ENCODE measurements at regions not wholly inside any gene's neighbourhood (a gene's known extent, or its start where the extent isn't known, plus 50 kb on each side); places are given as distances from the start of the nearest gene placed in this dataset.

GRCh38 chr22:49503896-49504521, 323.7 kb downstream of the BRD1 start:
- Histone ChIP-seq H3K36me3 (no peaks in the 10 kb centered on the region), H3K27ac (no peak overlapping the region), H3K4me3 (no peak overlapping the region), H3K9me3 (no peaks in the 10 kb centered on the region), H3K4me1 (ENCODE audit: control insufficient read depth in 1 of 2, low read depth in 2 of 2) (no peaks in the 10 kb centered on the region), H3K27me3 (replicated peaks; ENCODE audit: insufficient read depth) (no peaks in the 10 kb centered on the region)
- TF ChIP-seq CTCF (IDR thresholded peaks at IDR 0.05): no peak
- no peak for DNase-seq (ENCODE audit: low spot score)
- ATAC-seq (ENCODE audit: insufficient number of reproducible peaks, low FRiP score, low read depth): no peak

GRCh38 chr22:49503321-49503720, 324.4 kb downstream of the BRD1 start:
- Histone ChIP-seq H3K9me3 (no peaks in the 10 kb centered on the region), H3K27me3 (replicated peaks; ENCODE audit: insufficient read depth) (no peaks in the 10 kb centered on the region), H3K4me3 (no peak overlapping the region), H3K4me1 (ENCODE audit: control insufficient read depth in 1 of 2, low read depth in 2 of 2) (no peaks in the 10 kb centered on the region), H3K27ac (no peak overlapping the region), H3K36me3 (no peaks in the 10 kb centered on the region)
- TF ChIP-seq CTCF (IDR thresholded peaks at IDR 0.05): no peak
- no peak for DNase-seq (ENCODE audit: low spot score)
- ATAC-seq (ENCODE audit: insufficient number of reproducible peaks, low FRiP score, low read depth): no peak

GRCh38 chr22:49502126-49502826, 325.4 kb downstream of the BRD1 start:
- H3K36me3 ChIP-seq: no peaks in the 10 kb centered on the region
- ATAC-seq (ENCODE audit: insufficient number of reproducible peaks, low FRiP score, low read depth) (no peak), DNase-seq (ENCODE audit: low spot score) (no peak)
- no peaks in the 10 kb centered on the region for H3K9me3 ChIP-seq
- H3K4me3 ChIP-seq: no peak overlapping the region
- no peaks in the 10 kb centered on the region for H3K27me3 ChIP-seq (replicated peaks; ENCODE audit: insufficient read depth)
- TF ChIP-seq CTCF (IDR thresholded peaks at IDR 0.05): no peak
- no peak overlapping the region for H3K27ac ChIP-seq
- H3K4me1 ChIP-seq (ENCODE audit: control insufficient read depth in 1 of 2, low read depth in 2 of 2): no peaks in the 10 kb centered on the region

GRCh38 chr22:49500942-49501395, 326.7 kb downstream of the BRD1 start:
- ATAC-seq (ENCODE audit: insufficient number of reproducible peaks, low FRiP score, low read depth) (no peak), DNase-seq (ENCODE audit: low spot score) (no peak)
- no peak for TF ChIP-seq CTCF (IDR thresholded peaks at IDR 0.05)

GRCh38 chr22:49500076-49500460, 327.6 kb downstream of the BRD1 start:
- ATAC-seq (ENCODE audit: insufficient number of reproducible peaks, low FRiP score, low read depth): no peak
- no peaks in the 10 kb centered on the region for H3K36me3 ChIP-seq
- no peaks in the 10 kb centered on the region for H3K27me3 ChIP-seq (replicated peaks; ENCODE audit: insufficient read depth)
- H3K9me3 ChIP-seq: no peaks in the 10 kb centered on the region
- H3K27ac ChIP-seq: no peak overlapping the region
- TF ChIP-seq CTCF (IDR thresholded peaks at IDR 0.05): no peak
- DNase-seq (ENCODE audit: low spot score): no peak
- H3K4me1 ChIP-seq (ENCODE audit: control insufficient read depth in 1 of 2, low read depth in 2 of 2): no peaks in the 10 kb centered on the region
- H3K4me3 ChIP-seq: no peak overlapping the region

More at GRCh38 chr22:49500942-49501395, 326.7 kb downstream of the BRD1 start:
- Histone ChIP-seq H3K9me3 (no peaks in the 10 kb centered on the region), H3K4me3 (no peak overlapping the region), H3K4me1 (ENCODE audit: control insufficient read depth in 1 of 2, low read depth in 2 of 2) (no peaks in the 10 kb centered on the region), H3K27me3 (replicated peaks; ENCODE audit: insufficient read depth) (no peaks in the 10 kb centered on the region), H3K36me3 (no peaks in the 10 kb centered on the region), H3K27ac (no peak overlapping the region)
